Activated CD4-positive, alpha-beta T cell treated with anti-CD3 and anti-CD28 coated beads, Interleukin-2, amount 10 ng/mL, durations not matched to agents 24 days and 14 days (primary cell): ENCODE measurements at regions not wholly inside any gene's neighbourhood (a gene's known extent, or its start where the extent isn't known, plus 50 kb on each side); places are given as distances from the start of the nearest gene placed in this dataset.
A peak's percentile ranks its signal among the peaks of the same experiment; 100 is the strongest.

ENCODE experiments used
- DNase-seq: peaks from one replicate; pipeline ENCODE4 v3.0.0; 2022
- H3K27ac Mint-ChIP-seq: one replicate; pipeline ENCODE4 v1.8.0; 2022; ENCODE audit warnings: mild to moderate bottlenecking, mixed read lengths
- H3K27me3 Mint-ChIP-seq: one replicate; pipeline ENCODE4 v1.8.0; 2022; ENCODE audit warnings: mixed read lengths
- H3K36me3 Mint-ChIP-seq: one replicate; pipeline ENCODE4 v1.8.0; 2022; ENCODE audit warnings: low read depth, mild to moderate bottlenecking, mixed read lengths
- H3K4me1 Mint-ChIP-seq: one replicate; pipeline ENCODE4 v1.8.0; 2021; ENCODE audit warnings: mixed read lengths
- H3K4me3 Mint-ChIP-seq: one replicate; pipeline ENCODE4 v1.8.0; 2022; ENCODE audit warnings: mild to moderate bottlenecking, moderate library complexity, mixed read lengths
- H3K9me3 Mint-ChIP-seq: one replicate; pipeline ENCODE4 v1.8.0; 2021; ENCODE audit warnings: mixed read lengths
- intact Hi-C: fragments of 100-400 bp; cut with micrococcal nuclease; formaldehyde crosslinking; loops from one replicate; pipeline ENCODE4 v1.15.1; 2023

GRCh38 chr15:38814891-38815290, 250.3 kb upstream of the RASGRP1 start:
- intact Hi-C loops, result no loop called here
- Mint-ChIP-seq H3K36me3 (no peaks in the 10 kb centered on the region), H3K27me3 (peaks cover 5% of the 10 kb centered on the region), H3K4me3 (no peak overlapping the region), H3K4me1 (peaks cover 4% of the 10 kb centered on the region), H3K9me3 (no peaks in the 10 kb centered on the region), H3K27ac (no peak overlapping the region)
- no peak for DNase-seq

GRCh38 chr15:38817427-38818156, 253.0 kb upstream of the RASGRP1 start:
- intact Hi-C loops, result loop anchor here (1.0 kb wide), 1 partner anchor 763 kb away; no protein-coding TSS in a partner anchor
- H3K27ac Mint-ChIP-seq, result no peak overlapping the region
- no peaks in the 10 kb centered on the region for H3K36me3 Mint-ChIP-seq
- peaks cover 5% of the 10 kb centered on the region for H3K27me3 Mint-ChIP-seq
- peaks cover 4% of the 10 kb centered on the region for H3K4me1 Mint-ChIP-seq
- no peaks in the 10 kb centered on the region for H3K9me3 Mint-ChIP-seq
- DNase-seq, result peak; percentile 95
- H3K4me3 Mint-ChIP-seq, result no peak overlapping the region

- no peaks in the 10 kb centered on the region for H3K9me3 Mint-ChIP-seq
- no peaks in the 10 kb centered on the region for H3K36me3 Mint-ChIP-seq
- H3K27me3 Mint-ChIP-seq, result peaks cover 5% of the 10 kb centered on the region
- no peak for DNase-seq
- intact Hi-C loops, result no loop called here
- H3K4me3 Mint-ChIP-seq, result no peak overlapping the region
- peaks cover 4% of the 10 kb centered on the region for H3K4me1 Mint-ChIP-seq
- H3K27ac Mint-ChIP-seq, result no peak overlapping the region
Measured at GRCh38 chr15:38818157-38818790, 253.7 kb upstream of the RASGRP1 start.

GRCh38 chr15:38819387-38819950, 254.9 kb upstream of the RASGRP1 start:
- H3K27me3 Mint-ChIP-seq, result peaks cover 5% of the 10 kb centered on the region
- H3K9me3 Mint-ChIP-seq, result no peaks in the 10 kb centered on the region
- DNase-seq, result no peak
- H3K4me1 Mint-ChIP-seq, result peaks cover 4% of the 10 kb centered on the region
- intact Hi-C loops, result no loop called here
- no peak overlapping the region for H3K27ac Mint-ChIP-seq
- H3K36me3 Mint-ChIP-seq, result no peaks in the 10 kb centered on the region
- H3K4me3 Mint-ChIP-seq, result no peak overlapping the region

GRCh38 chr15:38823263-38823662, 258.6 kb upstream of the RASGRP1 start:
- no peak overlapping the region for H3K4me3 Mint-ChIP-seq
- H3K4me1 Mint-ChIP-seq, result no peaks in the 10 kb centered on the region
- intact Hi-C loops, result no loop called here
- no peaks in the 10 kb centered on the region for H3K9me3 Mint-ChIP-seq
- H3K36me3 Mint-ChIP-seq, result no peaks in the 10 kb centered on the region
- H3K27me3 Mint-ChIP-seq, result peaks cover 13% of the 10 kb centered on the region
- H3K27ac Mint-ChIP-seq, result no peak overlapping the region
- DNase-seq, result no peak

- no peak overlapping the region for H3K4me3 Mint-ChIP-seq
- no peak overlapping the region for H3K27ac Mint-ChIP-seq
- peaks cover 13% of the 10 kb centered on the region for H3K27me3 Mint-ChIP-seq
- no peaks in the 10 kb centered on the region for H3K36me3 Mint-ChIP-seq
- H3K9me3 Mint-ChIP-seq, result no peaks in the 10 kb centered on the region
- intact Hi-C loops, result no loop called here
- DNase-seq, result no peak
- H3K4me1 Mint-ChIP-seq, result no peaks in the 10 kb centered on the region
Measured at GRCh38 chr15:38824719-38825118, 260.1 kb upstream of the RASGRP1 start.

- no peak overlapping the region for H3K4me3 Mint-ChIP-seq
- H3K27me3 Mint-ChIP-seq, result peaks cover 13% of the 10 kb centered on the region
- no peak for DNase-seq
- no peak overlapping the region for H3K27ac Mint-ChIP-seq
- intact Hi-C loops, result no loop called here
- no peaks in the 10 kb centered on the region for H3K36me3 Mint-ChIP-seq
- H3K9me3 Mint-ChIP-seq, result peaks cover 3% of the 10 kb centered on the region
- H3K4me1 Mint-ChIP-seq, result no peaks in the 10 kb centered on the region
Measured at GRCh38 chr15:38826880-38827279, 262.3 kb upstream of the RASGRP1 start.

GRCh38 chr15:38828031-38828532, 263.5 kb upstream of the RASGRP1 start:
- DNase-seq, result no peak
- Mint-ChIP-seq H3K27me3 (peaks cover 13% of the 10 kb centered on the region), H3K36me3 (no peaks in the 10 kb centered on the region), H3K4me3 (no peak overlapping the region), H3K27ac (no peak overlapping the region), H3K9me3 (peaks cover 3% of the 10 kb centered on the region), H3K4me1 (no peaks in the 10 kb centered on the region)
- intact Hi-C loops, result no loop called here

- Mint-ChIP-seq H3K27me3 (peaks cover 13% of the 10 kb centered on the region), H3K36me3 (no peaks in the 10 kb centered on the region), H3K27ac (no peak overlapping the region), H3K4me3 (no peak overlapping the region), H3K9me3 (peaks cover 3% of the 10 kb centered on the region), H3K4me1 (no peaks in the 10 kb centered on the region)
- intact Hi-C loops, result no loop called here
- DNase-seq, result no peak
Measured at GRCh38 chr15:38829086-38829485, 264.5 kb upstream of the RASGRP1 start.

GRCh38 chr15:38842226-38842625, 277.6 kb upstream of the RASGRP1 start:
- intact Hi-C loops, result no loop called here
- Mint-ChIP-seq H3K9me3 (no peaks in the 10 kb centered on the region), H3K27me3 (peaks cover 13% of the 10 kb centered on the region), H3K27ac (no peak overlapping the region), H3K4me3 (no peak overlapping the region), H3K36me3 (no peaks in the 10 kb centered on the region), H3K4me1 (no peaks in the 10 kb centered on the region)
- DNase-seq, result no peak

- Mint-ChIP-seq H3K27me3 (peaks cover 11% of the 10 kb centered on the region), H3K36me3 (no peaks in the 10 kb centered on the region), H3K4me1 (no peaks in the 10 kb centered on the region), H3K9me3 (no peaks in the 10 kb centered on the region), H3K27ac (no peak overlapping the region), H3K4me3 (no peak overlapping the region)
- intact Hi-C loops, result no loop called here
- DNase-seq, result no peak
Measured at GRCh38 chr15:38843051-38843501, 278.5 kb upstream of the RASGRP1 start.

- H3K4me3 Mint-ChIP-seq, result no peak overlapping the region
- peaks cover 11% of the 10 kb centered on the region for H3K27me3 Mint-ChIP-seq
- no peaks in the 10 kb centered on the region for H3K4me1 Mint-ChIP-seq
- H3K27ac Mint-ChIP-seq, result no peak overlapping the region
- no peak for DNase-seq
- intact Hi-C loops, result no loop called here
- no peaks in the 10 kb centered on the region for H3K36me3 Mint-ChIP-seq
- H3K9me3 Mint-ChIP-seq, result no peaks in the 10 kb centered on the region
Measured at GRCh38 chr15:38843736-38844590, 279.3 kb upstream of the RASGRP1 start.

GRCh38 chr15:38844736-38845135, 280.1 kb upstream of the RASGRP1 start:
- Mint-ChIP-seq H3K27me3 (peaks cover 11% of the 10 kb centered on the region), H3K4me3 (no peak overlapping the region), H3K36me3 (no peaks in the 10 kb centered on the region), H3K27ac (no peak overlapping the region), H3K4me1 (no peaks in the 10 kb centered on the region), H3K9me3 (no peaks in the 10 kb centered on the region)
- intact Hi-C loops, result no loop called here
- no peak for DNase-seq
